GM19238 (cell line): ENCODE measurements at regions not wholly inside any gene's neighbourhood (a gene's known extent, or its start where the extent isn't known, plus 50 kb on each side); places are given as distances from the start of the nearest gene placed in this dataset.

Experiments
- DNase-seq: peaks from one replicate; pipeline ENCODE4 v3.0.0; 2011; ENCODE audit warnings: low spot score; ENCODE audit not compliant: insufficient read length

DNA sequence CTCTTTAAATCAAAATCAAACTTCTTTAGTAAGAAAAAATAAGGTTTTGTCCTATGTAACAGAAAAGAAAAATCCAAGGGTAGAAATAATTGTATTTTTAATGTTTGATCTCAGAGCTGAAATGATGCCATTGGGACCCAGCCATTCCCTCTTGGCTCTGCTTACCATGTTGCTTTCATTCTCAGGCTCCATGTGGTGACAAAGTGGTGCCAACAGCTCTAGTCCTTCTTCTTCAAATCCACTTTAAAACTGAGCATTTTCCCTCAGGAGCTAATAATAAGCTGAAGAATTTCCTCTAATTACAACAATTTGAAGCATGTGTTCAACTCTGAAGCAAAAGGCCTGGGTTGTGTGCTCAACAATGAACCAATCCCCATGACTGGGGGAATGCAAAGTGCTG, 327.9 kb downstream of the EN1 start:
- no peak for DNase-seq

DNA sequence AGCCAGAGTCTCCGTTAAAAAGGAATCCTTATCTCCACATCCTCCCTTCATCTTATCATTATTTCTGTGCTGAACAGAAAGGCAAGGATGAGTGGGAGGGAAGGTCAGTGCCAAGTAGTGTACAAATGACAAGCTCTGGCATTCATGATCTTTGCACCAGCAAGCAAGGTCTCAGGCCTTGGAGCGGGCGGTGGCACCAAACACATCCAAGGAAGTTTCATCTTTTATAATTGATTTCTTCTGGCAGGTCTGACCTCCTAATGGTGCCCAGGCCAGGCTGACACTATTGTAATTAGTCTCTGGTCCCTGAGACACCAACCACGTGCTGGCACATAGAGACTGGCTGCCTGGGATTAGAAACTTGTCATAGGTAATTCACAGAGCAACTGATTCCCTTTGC, 336.6 kb downstream of the EN1 start:
- DNase-seq: no peak

DNA sequence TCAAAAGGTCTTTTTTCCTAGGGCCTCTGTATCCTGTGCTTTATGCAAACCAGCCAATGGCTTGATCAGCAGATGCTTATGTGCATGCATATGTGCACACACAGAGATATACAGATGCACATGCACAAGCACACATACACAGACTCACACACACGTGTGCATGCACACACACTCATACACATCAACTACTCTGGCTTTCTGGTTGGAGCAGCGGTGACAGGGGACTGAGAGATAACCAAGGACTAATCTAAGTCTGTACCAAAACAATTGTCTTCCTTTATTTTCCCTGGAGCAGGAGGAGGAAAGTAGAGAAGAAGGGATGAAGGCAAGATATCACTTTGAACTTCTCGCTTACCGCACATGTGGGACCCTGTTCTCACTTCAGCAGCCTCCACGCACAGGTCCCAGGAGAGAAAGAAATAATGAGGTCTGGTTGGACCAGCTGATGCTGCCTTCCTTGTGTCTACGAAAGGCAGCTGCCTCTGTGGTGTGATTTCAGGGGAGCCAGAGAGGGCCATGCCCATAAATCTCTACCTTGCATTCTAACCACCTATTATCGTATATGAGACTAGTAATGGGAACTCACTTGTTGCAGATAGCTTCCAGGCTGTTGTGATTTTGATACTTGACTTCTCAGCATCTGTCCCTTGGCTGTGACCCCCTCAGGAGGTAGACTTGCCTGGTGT, 338.0 kb downstream of the EN1 start:
- no peak for DNase-seq

DNA sequence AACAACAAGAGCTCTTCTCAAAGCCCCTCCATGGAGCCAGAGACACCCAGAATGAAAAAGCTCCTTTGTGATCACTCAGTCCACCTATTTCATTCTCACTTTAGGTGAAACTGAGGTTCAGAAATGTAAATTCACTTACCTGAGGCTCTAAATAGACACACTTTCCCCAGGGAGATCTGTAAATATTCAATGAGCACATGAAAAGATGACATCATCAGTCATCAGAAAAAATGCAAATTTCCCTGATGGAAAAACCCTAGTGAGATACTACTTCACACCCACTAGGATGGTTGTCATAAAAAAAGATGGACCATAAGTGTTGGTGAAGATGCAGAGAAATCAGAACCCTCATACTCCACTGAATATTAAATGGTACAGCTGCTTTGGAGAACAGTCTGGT, 339.2 kb downstream of the EN1 start:
- DNase-seq: no peak

DNA sequence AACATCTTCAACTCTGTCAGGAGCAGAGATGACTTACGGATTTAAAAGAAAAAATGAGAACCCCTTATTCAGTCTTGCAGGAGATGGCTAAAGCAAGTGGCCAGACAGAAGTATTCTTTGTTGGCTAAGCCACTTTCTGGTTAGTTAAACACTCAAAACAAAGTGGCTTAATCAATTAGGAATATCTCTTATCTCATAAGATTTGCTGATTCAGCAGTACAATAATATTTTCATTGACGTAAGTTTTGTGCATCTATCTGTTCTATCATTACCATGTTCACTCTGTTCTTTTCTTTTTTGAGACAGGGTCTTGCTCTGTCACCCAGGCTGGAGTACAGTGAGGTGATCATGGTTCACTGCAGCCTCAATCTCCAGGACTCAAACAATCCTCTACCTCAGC, 342.0 kb downstream of the EN1 start:
- DNase-seq: no peak

DNA sequence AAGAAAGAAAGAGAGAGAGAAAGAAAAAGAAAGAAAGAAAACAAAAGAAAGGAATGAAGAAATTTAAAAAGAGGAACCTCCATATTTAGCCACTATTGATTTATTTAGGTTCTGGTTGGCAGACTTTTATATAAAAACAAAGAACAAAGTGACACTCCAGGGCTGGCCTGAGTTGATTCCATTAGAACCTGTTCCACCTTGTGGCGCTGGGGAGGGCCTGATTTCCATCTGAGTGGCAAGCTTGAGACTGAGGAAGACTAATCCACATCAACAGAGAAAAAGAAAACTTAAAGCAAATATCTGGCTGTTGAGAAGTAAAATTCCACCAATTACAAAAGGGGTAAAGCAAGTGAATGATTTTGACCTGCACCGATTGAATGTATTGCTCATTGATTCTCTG, 345.3 kb downstream of the EN1 start:
- DNase-seq: no peak

DNA sequence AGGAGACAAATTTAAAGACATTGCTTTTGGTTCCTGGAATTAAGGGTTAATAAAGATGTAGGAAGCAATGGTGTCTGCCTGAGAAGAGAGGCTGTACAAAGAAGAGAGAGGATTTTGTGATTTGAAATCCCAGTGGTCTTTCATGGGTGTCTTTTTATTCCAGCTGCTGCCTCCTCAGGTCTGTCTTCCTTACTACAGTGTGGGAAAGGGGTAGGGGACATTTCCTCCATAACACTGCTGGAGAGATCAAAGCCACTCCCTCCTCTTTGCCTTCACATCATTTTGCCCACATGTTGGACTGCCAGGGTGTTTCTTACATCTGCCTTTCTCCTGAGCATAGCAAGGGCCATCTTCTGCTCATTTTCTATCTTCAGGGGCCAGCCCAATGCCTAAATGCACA, 348.5 kb downstream of the EN1 start:
- DNase-seq: no peak

DNA sequence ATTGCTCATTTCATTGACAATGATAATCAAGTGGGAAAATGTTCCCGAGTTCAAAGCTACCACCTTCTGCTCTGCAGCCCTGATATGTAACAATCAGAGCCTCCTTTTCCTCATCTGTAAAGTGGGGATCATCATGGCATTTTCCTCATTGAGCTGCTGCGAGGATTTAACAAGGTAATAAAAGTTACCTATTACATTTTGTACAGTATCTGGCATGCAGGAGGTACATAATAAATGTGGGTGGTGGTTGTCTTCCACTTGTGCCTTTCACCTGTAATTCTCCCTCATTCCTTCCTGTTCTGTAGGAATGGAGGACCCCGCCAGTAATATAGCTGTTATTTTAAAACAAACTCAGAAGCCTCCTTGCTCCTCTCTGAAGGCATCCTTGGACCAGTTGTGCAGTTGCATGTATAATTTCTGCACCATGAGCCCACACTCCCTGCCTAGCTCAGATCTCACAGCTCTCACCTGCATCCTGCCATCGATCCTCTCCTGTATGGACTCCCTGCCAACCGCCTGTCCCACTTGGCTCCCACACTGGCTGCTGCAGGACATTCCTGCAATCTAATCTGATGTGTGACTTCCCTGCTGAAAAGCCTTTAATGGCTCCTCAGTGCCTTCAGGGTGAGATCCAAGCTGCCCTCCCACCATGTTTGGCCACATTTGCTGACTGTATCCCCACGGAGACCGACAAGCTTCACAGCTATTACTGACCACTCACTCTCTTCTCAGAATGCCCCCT, 350.4 kb downstream of the EN1 start:
- no peak for DNase-seq

DNA sequence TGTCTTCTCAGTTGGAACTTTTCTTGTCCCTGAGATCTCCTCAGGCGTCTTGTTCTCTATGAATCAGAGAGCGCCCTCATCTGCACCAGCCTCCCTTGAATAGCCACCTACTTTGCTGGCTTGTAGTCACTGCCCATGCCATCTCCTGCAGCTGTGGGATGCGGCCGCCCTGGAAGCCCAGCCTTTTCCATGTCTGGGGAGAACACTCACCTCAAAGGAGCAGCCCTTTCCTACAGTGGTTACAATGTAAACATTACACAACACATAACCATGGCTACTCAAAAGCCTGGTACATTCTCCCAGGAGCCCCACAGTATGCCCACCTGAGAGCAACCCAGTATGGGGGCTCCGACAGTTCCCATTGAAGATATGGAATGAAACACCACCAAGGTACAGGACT, 351.0 kb downstream of the EN1 start:
- DNase-seq: no peak

DNA sequence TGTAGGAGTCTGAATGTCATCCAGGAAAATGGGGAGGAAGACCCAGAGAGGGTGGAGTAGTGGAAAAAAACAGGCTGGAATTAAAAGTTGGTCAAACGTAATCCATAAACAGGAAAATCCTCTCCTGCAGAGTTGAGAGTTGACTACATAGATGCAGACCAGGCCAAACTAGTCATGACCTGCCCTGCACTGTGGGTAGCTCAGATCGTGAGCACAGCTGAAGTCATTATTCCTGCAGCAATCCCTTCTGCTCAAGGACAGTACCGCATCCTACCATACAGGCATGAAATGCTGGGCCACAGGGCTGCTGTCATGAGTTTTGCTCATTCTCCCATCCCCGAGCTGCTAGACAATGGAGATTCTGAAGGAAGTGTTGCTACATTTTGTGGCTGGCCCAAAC, 352.2 kb downstream of the EN1 start:
- DNase-seq: no peak

DNA sequence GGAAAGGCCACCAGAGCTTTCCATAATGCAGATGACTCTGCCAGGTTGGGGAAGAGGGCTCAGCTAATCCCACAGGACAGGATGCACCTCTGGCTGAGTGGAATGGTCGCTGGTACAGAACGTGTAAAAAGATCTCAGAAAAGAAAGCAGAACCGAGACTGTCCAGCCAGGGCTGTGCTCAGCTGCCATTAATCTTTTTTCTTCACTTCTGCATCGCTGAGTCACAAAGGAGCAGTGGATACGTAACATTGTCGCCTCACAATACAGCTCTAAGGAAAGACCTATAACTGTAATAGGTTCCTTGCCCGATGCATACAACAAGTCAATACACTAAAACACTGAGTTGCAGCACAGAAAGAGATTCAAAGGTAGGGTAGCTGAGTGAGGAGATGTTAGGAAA, 354.2 kb downstream of the EN1 start:
- DNase-seq: no peak

DNA sequence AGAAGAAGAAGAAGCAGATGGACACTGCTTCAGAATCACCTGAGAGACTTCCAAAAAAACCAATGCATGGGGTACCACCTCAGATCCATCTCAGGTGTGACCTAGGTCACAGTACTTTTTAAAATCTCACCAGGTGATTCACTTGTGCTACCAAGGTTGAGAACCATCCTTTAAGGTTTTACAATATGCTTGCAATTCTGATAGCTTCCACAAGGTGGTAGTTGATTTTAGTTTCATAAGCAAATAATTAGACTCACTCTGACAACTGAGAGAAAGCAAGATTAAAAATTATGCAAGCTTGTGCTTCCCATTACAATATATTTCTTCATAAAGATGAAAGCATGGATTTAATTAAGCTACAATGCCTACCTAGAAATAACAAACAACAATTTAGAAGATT, 355.1 kb downstream of the EN1 start:
- DNase-seq: no peak

DNA sequence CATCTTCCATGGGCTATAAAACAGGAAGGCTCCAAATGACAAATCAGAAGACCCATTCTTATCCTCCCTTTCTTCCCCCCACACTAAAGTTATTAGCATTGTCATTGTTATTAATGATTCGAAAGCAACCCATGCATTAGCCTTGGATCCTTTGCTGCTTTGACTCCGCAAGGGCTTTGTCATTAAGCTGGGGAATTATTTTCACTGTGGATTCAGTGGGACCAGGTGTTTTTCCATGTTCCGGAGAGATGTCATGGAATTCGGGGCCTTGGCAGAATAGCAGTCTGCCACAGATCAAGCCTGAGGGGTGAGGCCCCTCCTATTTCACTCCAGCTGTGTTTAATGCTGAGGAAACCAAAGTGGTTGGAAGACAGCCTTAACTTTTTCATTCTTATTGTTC, 357.1 kb downstream of the EN1 start:
- no peak for DNase-seq

DNA sequence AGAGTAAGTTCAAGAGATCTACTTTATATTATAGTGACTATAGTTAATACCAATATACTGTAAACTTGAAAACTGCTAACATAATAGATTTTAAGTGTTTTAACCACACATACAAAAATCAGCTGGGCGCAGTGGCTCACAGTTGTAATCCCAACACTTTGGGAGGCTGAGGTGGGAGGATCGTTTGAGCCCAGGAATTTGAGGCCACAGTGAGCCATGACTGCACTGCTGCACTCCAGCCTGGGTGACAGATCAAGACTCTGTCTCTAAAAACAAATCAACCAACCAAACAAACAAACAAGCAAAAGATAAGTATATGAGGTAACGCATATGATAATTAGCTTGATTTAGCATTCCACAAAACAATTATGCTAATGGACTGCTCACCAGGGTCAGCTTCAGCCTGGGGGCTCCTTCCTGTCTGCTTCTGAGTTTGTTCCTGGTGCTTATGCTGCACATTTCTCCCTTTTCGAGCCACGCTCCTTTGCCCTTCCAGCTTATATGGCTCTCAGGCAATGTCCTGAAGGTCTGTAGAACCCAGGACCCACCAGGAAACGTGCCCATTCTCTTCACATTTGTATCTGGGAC, 357.6 kb downstream of the EN1 start:
- DNase-seq: no peak

DNA sequence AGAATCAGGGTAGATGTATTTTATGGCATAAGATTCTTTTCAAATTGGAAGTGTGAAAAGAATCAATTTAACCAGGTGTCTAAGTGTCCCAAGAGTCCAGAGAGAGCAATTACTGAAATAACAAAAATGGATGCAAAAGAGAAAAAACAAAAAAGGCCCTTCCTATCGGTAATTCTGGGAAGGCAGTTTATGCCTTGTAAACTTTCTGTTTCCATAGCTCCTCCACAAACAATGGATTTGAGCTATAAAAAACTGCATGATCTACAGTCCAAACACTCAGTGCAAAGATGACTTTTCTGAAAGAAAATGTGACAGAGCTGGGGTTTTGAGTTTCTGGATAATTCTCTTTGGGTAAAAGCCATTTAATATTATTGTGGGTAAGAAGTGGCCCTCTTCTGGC, 366.1 kb downstream of the EN1 start:
- DNase-seq: no peak

DNA sequence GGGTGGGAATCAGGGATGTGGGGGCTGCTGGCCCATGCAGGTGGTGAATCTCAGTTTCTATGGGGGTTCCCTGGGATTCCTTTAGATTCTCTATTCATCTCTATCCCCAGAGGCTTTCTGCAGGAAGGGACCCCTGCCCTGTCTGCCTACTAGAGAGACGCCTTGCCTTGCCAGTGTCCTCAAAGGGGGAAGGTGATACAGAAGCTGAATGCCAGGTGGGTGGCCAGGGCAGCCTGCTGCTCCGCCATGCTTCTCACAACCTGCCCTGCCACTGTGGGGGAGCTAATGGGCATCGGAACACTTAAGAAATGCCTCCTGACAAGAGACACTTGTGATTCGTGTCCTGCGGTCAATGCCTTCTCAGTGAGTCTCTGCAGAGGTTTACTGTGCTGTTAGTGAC, 368.4 kb downstream of the EN1 start:
- DNase-seq: no peak

DNA sequence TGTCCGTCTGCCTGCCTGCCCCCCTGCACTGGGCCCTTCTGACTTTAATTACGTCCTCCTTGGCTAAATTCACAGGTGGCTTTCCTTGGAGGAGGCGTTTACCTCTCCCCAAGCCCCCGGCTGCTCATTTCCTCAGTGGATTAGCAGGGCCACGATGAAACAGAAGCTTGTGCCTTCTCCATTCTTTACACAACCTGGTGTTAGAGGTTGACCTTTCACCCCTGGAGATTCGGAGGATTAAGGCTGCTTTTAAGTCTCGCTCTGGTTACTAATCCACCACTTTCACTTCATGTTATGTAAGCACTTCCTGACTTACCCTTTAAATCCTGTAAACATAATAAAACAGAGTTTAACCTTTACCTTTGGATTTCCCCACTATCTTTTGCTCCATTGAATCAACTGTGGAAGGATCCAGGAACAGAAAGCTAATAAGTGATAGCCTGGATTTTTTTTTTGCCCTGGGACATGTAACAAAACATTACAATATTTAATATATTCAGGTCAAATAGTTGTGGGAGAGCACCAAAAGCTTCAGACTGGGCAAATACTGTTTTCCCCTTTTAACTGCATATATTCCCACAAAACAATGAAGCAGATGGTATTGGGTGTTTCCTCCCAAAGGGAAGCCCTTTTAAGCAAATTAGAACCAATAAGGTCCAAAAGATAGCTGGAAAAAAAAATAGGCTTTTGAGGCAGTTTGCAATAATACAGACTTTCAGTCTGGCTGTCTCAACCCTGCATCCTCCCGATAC, 370.2 kb downstream of the EN1 start:
- no peak for DNase-seq

DNA sequence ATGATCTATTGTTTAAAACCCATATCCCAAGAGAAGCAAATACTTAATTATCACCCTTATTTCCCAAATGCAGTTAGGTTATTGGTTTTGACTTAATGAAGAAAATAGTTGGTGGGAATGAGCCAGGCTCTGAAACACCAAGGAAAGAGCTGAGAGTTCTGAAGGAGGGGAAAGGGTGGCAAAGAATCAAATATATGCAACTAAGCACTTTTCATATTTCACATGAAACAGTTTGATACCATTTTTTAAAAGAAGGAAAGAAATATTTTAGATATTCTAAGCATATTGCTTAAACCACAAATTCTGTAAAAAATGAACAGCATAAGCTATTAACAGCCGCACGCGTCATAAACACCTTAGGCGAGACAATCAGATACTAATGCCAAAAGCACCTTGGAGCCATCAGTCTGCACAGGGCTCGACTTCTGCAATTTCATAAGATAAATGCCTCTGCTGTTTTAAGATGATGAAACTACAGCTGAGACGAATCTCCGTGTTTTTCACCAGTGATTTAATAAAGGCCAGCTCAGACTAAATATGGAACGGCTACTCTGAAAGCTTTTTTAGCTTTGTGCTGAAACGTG, 371.7 kb downstream of the EN1 start:
- no peak for DNase-seq

DNA sequence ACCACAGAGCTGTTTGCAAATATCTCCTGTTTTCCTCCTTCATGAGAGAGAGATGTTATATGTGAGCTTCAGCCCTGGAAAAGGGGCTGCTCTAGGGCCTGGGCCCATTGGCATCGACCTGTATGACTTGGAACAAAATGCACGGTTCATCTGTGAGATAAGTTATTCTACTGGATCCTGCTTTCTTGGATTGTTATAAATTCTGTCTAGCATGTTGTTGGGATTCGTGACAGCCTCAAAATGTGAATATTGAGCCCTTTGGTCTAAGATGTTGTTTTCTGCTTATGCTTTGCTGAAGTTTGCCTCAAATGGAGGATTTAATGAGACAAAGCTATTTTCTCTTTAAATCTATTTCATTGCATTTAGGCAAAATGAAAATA, 372.9 kb downstream of the EN1 start:
- DNase-seq: no peak

DNA sequence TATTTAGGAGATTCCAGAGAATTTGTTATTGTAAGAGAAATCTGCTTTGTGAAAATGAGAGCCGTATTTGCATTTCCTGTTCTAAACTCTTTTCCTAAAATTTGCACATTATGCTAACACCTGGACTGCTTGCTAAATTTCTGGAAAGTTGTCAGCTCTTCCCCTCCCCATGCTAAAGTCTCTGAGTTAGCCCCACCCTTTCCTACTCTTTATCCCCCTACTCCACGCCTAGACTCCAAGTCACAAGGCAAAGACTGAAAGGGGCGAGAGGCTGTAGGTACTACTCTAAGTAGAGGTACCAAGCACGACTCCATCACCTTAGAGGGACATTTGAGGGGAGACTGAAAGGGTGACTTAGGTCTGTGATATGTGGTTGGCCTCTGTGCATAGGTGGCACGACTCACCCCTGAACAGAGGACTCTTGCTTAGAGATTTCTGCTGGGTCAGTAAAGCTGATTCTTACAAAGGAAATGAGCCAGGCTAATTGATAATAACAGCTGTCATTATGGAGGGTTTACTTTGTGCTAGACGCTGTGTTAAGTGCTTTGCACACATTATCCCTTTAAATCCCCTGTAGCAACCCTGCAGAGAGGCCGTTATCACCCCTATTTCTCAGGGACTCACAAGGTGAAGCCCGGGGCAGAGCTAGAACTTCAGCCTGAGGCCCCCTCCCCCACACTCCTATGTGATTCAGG, 373.5 kb downstream of the EN1 start:
- DNase-seq: no peak

DNA sequence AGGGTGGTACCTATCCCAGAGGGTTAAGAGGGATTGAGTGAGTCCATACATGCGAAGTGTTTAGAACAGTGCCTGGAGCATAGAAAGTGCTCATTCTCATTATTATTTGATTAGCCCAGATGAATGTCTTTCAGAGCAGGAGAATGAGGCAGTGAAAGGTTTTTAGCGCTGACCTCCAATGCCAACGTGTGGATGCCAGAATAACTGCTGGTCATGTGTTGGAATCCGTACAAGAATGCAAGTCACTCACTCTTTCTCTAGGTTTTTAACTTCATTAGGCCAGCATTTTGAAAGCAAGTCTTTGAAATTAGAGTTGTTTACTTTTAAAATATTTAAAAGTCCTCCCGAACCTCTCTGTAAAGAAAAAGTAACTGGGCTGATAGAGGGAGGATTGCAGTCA, 374.2 kb downstream of the EN1 start:
- no peak for DNase-seq
